NCI-H146 treated with DMSO at 0.1 percent for 48 hours (cell line): ENCODE measurements at regions not wholly inside any gene's neighbourhood (a gene's known extent, or its start where the extent isn't known, plus 50 kb on each side); places are given as distances from the start of the nearest gene placed in this dataset.

Source experiments
- DNase-seq: peaks from one replicate; lab custom pipeline; 2025; ENCODE audit not compliant: unreplicated experiment; lab: John Stamatoyannopoulos, UW

DNA sequence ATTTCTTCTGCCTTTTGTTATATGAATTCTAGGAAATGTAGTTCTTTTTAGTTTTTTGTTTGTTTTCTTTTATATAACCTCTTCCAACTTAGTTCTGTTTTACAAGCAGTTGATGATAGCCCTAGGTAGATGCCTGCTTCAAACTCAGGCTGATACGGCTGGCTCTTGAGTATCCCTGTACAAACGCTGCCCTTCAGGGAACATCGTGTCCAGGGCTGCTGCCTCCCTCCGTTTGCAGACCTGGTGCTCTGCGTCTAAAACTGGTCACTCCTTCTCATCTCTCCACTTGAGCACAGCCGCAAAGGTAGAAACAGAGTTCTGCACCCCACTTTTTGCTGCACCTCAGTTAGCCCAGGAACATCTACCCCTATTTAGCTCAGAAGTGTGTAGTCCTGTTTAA is 310.1 kb downstream of the PRL start:
- no peak for DNase-seq

DNA sequence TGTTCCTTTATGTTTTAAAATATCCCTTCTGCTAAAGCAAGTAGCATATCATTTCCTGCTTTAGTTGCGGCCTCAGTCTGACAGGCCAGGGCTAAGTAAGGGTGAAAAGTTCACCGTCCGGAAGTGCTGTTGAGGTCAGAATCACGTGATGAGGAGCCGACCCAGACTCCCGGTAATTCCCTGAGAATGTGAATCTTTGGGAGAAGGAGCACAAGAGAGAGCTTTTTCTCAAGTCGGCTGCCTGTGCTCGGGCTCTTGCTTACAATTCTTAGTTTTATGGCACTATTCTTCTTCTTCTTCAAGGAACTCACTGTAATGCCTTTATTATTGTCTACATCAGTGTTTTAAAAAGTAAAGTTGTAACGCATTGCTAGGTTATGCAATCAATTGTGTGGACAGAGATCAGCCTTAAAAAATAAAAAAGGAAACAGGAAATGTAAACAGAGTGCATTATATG is 309.3 kb downstream of the PRL start:
- DNase-seq, result no peak

DNA sequence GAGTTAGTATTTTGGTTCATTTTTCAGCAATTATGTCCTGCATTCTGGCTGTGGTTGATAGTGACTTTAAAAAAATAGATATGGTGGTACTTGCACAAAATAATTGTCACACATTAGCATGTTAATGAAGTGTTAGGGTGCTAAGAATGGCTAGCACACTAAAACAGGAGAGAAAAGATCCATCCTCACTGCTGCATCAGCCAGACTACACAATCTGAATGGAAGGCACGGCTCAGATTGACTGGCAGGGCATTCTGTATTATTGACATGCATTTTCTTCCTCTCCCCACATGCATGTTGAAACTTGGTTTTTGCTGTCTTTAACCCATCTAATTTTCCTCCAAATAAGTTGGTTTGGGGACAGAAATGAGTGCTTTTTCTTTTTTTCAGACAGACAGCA is 306.3 kb downstream of the PRL start:
- DNase-seq, result no peak

DNA sequence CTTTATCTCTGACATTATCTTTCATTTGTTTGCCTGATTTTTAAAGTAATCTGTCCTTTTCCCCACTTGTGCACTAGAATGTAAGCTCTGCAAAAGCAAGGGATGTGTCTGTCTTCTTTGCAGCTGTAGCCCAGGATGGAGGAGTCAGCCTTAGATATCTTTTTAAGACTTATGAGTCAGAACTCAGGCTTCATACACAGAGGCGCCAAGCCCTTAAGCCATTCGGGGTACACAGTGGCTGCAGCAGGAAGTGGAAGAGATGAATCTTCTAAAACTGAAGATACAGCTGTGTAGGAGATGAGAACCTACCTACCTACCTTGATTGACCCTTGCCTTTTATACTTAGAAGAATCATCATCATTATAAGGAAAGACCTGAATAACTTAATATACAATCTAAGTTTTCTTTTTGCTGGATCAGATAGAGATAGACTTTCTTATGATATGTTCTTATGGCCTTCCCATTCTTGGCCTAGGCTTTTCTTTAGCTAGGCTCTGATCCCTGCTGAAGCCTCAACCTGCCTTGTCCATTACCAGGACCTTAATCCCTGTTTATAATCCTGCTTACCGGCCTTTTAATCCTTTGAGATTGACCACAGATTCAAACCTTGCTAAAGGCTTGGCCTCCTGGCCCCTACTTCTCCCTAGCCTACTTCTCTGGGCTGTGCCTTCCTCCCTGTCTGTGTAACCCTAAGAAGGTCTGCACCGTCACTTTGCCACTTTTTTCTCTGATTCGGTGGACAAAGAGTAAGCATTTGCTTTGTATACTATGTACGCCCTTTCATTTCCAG is 304.5 kb downstream of the PRL start:
- DNase-seq, result no peak

DNA sequence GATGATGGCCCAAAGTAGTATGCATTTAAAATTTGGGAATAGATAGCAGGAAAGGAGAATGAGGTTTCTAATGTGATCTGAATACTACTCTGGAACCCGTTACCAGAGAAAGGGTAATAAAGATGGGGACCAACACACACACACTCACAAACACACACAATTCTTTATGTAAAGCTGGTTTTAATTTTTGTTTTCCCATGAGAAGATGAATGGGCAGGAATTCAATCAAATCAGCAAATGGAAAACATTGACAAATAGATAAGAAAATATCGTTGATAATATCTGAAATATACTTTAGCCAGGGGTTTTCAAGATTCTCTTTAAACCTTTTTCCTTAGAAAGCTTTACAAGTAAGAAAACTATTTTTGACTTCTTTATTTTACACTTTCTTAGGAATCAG is 303.0 kb downstream of the PRL start:
- DNase-seq, result no peak

DNA sequence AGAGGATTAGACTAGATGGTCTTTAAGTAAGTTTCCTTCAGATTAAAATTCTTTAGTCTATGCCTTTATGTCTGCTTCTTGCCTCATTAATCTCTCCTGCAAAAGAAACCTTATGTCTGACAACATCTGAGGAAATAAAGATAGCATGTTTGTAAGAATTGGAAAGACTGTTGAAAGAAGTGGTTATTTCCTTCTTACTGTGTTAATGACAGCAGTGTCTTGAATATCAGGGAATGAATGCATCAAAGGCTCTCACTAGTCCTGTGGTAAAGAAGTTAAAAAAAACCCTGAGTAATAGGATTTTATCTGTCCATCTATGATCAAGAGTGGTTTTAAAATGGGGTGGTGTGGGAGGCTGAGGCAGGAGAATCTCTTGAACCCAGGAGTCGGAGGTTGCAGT is 302.0 kb downstream of the PRL start:
- DNase-seq, result no peak

DNA sequence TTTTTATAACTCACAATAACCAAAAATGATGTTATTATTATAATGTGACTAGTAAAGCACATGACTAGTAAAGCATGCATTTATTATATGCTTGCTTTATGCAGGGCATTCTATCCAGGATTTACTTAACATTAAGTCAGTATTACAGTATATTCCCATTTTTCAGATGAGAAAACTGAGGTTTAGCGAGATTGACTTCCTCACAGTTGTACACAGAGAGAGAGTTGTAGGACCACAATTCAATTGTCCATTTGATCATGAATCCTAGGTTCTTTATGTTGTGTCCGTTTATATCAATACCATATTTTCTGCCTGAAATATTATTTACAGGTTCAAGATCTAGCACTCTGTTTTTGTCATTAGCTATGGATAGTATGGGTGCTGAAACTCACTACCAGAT is 301.5 kb downstream of the PRL start:
- no peak for DNase-seq

DNA sequence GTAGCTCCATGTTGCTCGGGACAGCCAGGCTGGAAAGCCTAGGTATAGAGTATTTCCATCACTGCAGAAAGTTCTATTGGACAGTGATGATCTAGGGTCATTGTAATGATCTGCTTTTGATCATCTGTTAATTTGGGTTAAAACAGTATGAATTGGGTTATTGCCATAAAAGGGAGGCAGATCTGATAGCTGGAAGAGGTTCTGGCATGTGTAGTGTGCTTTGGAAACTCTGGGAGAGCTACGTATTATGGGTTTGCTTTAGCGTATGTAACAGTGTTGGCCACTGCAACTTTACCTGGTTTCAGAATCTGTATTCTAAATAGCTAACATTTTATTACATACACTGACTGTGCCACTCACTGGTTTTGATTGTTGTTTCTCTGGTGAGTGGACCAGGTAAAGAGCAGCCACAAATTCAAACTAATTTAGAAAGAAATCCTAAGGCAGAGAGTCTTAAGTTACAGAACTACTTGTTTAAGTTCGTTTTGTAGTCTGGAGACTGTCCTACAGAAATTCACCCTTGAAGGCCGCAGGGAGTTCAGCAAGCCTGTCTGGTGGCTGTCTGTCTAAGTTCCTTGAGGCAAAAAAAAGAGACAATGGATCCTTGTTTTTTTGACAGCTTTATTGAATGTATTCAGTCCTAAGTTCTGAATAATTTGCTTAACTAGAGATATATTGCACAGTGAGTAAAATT is 300.3 kb downstream of the PRL start:
- no peak for DNase-seq

DNA sequence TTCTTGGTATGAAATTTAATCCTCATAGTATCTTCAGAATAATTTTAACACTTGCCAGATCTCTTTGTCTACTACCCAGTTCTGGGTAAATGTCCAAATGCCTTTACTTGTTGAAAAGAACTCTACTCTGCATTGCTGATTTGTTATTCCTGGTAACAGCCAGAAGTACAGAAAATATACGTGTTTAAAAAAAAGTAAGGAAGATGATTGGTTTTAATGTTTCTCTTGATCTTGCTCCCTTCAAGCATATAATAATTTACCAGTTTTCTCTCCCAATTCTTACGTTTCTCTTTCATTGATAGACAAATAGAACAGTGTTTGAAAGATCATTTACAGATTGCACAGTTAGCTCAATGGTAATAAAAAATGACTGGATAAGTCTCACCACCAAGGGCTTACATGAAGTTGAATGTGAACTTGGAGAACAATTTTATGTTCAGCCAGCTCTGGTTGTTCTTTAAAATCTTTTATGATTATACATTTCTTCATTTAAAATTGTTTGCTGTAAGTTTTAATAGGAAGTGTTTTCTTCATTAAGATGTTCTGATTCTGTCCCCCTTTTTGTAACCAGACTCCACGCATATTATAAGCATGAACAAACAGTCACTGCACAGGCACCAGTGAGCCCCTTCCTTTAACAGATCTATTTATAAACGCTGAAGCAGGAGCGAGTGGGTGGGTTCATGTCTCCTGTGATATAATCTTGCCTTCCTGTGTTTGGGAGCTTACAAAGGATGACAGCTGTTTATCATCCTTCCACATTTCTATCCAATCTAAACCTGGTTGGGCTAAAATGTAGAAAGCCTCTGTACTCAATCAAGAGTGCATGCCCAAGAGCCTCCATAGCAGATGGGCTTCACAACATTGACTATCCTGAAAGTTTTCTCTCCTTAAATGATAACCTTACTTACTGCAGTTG is 299.5 kb downstream of the PRL start:
- no peak for DNase-seq

DNA sequence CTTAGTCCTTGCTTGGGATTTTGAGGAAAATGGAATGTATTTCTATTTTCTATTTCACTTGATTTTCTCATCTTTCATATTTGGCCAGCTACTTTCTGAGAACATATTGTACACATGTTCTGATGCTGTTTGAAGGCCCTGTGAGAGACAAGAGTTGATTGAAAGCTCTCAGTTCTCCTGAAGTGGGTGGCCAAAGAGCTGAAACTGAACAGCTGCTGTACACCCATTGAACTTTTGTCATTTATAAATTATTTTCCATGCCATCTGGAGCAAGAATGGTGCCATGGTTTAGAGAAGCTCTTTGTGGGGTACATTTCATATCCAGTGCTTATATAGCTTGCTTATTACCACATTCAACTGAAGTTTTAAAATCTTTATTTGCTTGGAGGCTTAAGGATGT is 298.3 kb downstream of the PRL start:
- DNase-seq, result no peak

DNA sequence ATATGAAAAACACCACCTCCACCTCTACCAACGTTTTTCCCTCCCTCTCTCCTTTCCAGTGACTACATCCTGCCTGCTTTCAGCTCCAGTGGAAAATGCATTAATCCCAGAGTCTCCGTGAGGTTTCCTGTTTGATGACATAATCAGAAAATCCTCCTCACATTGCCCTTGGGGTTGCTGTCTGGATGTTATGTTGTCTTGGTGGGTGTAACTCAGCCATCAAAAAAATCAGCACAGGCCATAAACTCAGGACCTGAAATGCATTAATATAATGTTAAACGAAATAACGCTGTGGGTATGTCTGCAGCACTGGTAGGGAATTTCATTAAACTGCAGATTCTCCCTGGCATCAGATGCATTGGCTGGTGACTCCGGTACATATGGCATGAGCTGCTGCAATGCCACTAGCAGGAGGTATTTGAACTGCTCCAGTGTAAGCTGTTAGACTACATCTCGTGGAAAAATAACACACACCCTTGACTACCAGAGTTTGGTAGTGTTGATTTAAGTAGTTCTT is 297.8 kb downstream of the PRL start:
- no peak for DNase-seq

DNA sequence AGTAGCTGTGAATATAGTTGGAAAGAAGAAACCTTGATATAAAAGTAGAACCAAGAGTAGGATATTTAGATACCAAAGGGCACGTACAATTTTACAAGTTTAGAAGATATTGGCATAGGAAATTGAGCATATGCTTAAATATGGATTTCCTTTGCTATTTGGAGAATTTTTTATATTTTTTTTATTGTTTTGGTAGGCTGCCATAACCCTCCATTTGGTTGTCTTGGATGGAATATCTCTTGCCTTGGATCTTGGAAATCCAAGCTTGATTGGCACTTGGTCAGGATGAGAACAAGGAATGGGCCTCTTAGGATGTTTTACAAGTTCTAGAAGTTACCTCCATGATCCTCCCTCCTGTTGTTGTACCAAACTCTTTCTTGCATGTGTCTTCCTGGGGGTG is 297.1 kb downstream of the PRL start:
- DNase-seq, result no peak

DNA sequence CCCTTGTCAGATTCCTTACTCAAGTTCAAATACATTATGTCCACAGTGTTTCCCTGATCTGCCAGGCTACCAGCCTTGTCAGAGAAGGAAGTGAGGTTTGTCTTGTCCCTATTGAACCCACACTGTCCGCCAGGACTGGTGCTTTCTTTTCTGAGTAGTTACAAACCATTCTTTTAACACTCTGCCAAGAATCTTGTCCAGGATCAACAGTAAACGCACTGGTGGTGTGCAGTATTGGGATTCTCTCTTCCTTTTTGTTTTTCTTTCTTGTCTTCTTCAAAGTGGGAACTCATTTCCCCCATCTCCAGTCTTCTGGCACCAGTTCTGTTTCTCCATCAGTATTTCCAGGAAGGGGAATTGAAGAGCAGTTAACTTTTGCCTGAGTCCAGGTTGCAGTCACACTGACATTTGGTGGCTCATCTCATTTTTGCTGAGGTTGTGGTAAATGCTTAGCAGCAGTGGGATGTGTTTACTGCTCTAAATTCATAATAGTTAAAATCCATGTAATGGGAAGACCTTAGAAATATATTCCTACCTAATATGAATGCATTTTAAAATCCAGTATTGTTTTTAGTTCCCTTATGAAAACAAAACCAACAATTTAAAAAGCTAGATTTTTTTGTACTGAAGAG is 295.3 kb downstream of the PRL start:
- no peak for DNase-seq

DNA sequence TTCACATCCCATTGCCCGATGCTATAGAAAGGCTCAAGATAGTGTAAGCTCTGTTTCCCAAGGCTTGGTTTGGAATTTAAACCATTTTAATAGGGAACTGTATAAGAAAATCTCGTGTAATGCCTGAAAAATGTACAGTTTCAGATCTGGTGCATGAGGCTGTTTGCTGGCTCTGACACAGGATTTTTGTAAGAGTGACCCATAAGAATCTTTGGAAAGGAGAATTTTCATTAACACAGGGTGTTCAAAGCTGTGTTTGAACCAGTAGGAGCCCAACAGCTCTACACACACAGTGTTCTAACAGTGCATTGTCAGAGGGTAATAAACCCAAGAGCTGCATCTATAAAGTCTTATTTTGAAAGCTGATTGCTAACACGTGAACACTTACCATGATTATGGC is 293.5 kb downstream of the PRL start:
- DNase-seq, result no peak

DNA sequence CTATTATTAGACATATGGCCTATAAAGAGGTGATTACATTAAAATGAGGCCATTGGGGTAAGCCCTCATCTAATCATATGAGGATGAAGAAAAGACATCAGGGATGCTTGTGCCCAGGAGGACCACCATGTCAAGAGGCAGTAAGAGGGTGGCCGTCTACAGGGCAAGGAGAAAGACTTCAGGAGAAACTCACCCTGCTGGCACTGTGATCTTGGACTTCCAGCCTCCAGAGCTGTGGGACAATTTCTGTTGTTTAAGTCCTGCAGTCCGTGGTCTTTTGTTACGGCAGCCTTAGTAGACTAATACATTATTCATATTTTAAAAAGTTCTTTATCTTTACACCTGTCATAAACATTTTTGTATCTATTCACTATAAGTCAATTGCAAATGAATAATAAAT is 290.0 kb downstream of the PRL start:
- no peak for DNase-seq

DNA sequence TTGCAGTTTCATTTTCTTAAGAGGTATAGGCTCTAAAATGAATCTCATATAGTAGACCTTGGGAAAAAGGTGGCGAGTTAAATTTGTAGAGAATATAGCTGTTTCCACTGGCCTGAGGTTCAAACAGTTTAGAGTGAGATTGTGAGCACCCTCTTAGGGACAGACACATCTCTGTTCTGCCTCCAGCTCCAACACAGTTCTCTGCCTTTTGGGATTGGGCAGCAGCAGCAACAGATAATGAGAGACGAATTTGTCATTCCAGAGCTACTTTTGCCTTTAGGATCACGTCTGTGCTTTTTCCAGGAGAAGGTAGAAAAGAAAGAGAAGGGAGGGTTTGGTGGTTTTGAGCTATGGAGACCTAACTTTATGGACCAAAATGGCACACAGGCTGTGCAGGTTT is 289.4 kb downstream of the PRL start:
- DNase-seq, result no peak

DNA sequence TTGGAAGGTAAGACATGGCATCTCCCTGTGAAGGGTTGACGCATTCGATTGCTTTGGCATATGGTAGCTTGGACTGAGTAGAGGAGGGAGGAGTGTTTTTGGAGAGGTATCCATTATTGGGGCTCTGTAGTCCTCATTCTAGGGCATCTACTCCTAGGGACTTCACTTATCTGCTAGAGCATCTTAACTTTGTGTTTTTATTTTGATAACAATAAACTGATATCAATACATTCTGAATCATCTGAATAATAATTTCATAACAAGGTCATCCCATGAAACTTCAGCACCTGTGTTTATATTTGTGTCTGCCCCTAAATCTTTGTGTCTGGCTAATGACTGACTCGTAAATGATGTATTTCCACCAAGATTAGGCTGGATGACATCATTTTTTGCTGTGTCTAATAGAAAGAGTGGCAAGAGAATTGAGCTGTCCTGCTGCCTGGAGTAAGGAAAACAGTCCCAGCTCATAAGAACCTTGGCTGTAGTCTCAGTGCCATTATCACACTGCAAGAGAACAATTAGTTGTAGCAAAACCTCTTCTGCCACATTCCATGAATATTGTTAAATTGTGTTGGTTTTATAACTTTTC is 288.5 kb downstream of the PRL start:
- no peak for DNase-seq

DNA sequence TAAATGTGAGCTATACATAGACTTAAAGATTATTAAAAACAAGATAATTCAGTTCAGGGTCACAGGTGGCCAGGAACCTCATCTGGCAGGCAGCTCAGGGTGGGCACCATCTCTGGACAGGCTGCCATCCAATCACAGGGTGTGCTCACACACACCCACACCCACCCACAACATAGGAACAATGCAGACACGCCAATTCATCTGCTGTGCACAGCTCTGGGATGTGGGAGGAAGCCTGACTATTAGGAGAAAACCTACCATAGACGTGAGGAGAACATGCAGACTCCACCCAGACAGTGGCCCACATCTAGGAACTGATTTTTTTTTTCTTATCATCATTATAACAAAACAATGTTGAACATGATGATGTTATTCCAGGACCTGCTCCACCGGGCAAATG is 286.7 kb downstream of the PRL start:
- DNase-seq, result no peak

DNA sequence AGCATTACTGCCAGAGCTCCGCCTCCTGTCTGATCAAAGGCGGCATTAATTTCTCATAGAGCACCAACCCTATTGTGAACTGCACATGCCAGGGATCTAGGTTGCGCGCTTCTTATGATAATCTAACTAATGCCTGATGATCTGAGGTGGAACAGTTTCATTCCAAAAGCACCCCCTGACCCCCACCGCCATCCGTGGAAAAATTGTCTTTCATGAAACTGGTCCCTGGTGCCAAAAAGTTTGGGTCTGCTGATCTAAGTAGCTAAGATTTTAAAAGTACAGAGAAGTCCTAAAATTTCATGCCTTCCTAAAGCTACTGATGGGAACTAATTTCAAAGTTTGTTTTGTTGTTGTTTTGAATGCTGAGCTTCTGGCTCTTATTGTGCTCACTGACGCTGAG is 281.6 kb downstream of the PRL start:
- no peak for DNase-seq

DNA sequence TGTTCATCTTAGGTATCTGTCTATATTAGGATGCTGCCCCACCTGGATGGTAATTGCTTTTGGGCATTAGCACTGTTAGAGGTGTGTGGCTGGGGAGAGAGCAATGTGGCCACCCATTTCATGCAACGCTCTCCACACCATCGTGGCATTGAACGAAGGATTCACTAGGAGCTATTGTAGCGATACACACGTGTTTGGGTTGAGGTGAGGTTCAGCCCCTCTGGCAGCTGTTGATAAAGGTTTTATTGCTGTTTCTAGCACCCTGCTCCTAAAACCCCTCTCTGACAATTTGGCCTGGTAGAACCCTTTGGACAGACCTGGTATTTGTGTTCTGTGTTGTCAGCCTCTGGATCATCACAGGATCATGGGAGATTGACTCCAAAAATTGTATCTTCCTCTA is 280.9 kb downstream of the PRL start:
- no peak for DNase-seq

DNA sequence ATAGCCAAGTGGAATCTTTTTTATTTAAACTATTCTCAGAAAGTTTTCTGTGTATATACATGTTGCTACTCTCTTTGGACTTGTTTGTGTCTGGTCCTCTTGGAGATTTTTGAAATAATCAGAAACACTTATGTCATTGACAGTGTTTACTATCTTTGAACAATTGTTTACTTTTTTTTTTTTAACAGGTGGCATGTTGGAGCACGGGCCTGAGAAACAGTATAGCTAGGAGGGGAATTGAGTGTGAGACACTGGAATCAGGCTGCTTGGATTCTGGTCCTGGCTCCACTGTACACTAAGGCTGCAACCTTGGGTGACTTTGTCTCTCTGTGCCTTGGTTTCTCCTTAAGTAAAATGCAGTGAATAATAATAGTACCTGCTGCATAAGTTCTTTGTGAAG is 279.6 kb downstream of the PRL start:
- no peak for DNase-seq
